Thoracic aorta (tissue), 2 donors: ENCODE measurements at regions not wholly inside any gene's neighbourhood (a gene's known extent, or its start where the extent isn't known, plus 50 kb on each side); places are given as distances from the start of the nearest gene placed in this dataset.

Experiments
- ATAC-seq: fragments of 150-250 bp; one replicate; pipeline ENCODE4 v1.8.0; 2017; ENCODE audit warnings: low read depth; ENCODE audit not compliant: insufficient number of reproducible peaks, low FRiP score
- DNase-seq: peaks from one replicate; pipeline ENCODE4 v3.0.0-alpha.2; 2020; ENCODE audit warnings: low spot score
- H3K27ac ChIP-seq, 2 donors: fragments of 200-600 bp; sonication (generic); 1 replicate in 1 of 2; 2 replicates in 1 of 2; pipeline ENCODE4 v1.5.1; 2016; ENCODE audit warnings: mild to moderate bottlenecking in 2 of 2, moderate library complexity in 2 of 2
- H3K27me3 ChIP-seq: fragments of 200-600 bp; sonication (generic); replicated peaks from 2 replicates; pipeline ENCODE4 v1.6.0; 2016; ENCODE audit warnings: mild to moderate bottlenecking; ENCODE audit not compliant: insufficient read depth
- H3K36me3 ChIP-seq: fragments of 200-600 bp; sonication (generic); one replicate; pipeline ENCODE4 v1.5.1; 2016
- H3K4me1 ChIP-seq, 2 donors: fragments of 200-600 bp; sonication (generic); 1 replicate in 1 of 2; 2 replicates in 1 of 2; pipeline versions ENCODE4 v1.5.1 to v1.6.0; 2016; ENCODE audit warnings: low read depth in 2 of 2, mild to moderate bottlenecking in 1 of 2; ENCODE audit not compliant: control insufficient read depth in 1 of 2
- H3K4me3 ChIP-seq: fragments of 200-600 bp; sonication (generic); 2 replicates; pipeline ENCODE4 v1.5.1; 2016; ENCODE audit warnings: mild to moderate bottlenecking
- H3K9me3 ChIP-seq: fragments of 200-600 bp; sonication (generic); 2 replicates; pipeline ENCODE4 v1.5.1; 2016
- TF ChIP-seq, protein P1 (sequence below): fragments of 200-600 bp; sonication (generic); IDR thresholded peaks from one replicate; pipeline ENCODE4 v1.5.1; 2019; ENCODE audit warnings: antibody characterized with exemption

- no peak for DNase-seq
- H3K4me3 ChIP-seq = no peak overlapping the region
- TF ChIP-seq, protein P1, sequence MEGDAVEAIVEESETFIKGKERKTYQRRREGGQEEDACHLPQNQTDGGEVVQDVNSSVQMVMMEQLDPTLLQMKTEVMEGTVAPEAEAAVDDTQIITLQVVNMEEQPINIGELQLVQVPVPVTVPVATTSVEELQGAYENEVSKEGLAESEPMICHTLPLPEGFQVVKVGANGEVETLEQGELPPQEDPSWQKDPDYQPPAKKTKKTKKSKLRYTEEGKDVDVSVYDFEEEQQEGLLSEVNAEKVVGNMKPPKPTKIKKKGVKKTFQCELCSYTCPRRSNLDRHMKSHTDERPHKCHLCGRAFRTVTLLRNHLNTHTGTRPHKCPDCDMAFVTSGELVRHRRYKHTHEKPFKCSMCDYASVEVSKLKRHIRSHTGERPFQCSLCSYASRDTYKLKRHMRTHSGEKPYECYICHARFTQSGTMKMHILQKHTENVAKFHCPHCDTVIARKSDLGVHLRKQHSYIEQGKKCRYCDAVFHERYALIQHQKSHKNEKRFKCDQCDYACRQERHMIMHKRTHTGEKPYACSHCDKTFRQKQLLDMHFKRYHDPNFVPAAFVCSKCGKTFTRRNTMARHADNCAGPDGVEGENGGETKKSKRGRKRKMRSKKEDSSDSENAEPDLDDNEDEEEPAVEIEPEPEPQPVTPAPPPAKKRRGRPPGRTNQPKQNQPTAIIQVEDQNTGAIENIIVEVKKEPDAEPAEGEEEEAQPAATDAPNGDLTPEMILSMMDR = no peak
- no peaks in the 10 kb centered on the region for H3K4me1 ChIP-seq
- H3K36me3 ChIP-seq = no peaks in the 10 kb centered on the region
- no peak for ATAC-seq
- no peaks in the 10 kb centered on the region for H3K9me3 ChIP-seq
- H3K27me3 ChIP-seq = no peaks in the 10 kb centered on the region
- H3K27ac ChIP-seq = no peak overlapping the region
Measured at GRCh38 chr14:34373191-34373590, 88.8 kb downstream of the SPTSSA start.

- Histone ChIP-seq H3K4me1 (no peaks in the 10 kb centered on the region), H3K36me3 (no peaks in the 10 kb centered on the region), H3K27me3 (no peaks in the 10 kb centered on the region), H3K4me3 (no peak overlapping the region), H3K9me3 (no peaks in the 10 kb centered on the region), H3K27ac (no peak overlapping the region)
- TF ChIP-seq, protein P1 = no peak
- DNase-seq = no peak
- ATAC-seq = no peak
Measured at GRCh38 chr14:34372786-34373185, 89.3 kb downstream of the SPTSSA start.

- H3K4me3 ChIP-seq = no peak overlapping the region
- no peaks in the 10 kb centered on the region for H3K4me1 ChIP-seq
- H3K9me3 ChIP-seq = no peaks in the 10 kb centered on the region
- H3K36me3 ChIP-seq = no peaks in the 10 kb centered on the region
- TF ChIP-seq, protein P1 = no peak
- no peak overlapping the region for H3K27ac ChIP-seq
- no peaks in the 10 kb centered on the region for H3K27me3 ChIP-seq
- DNase-seq = no peak
- no peak for ATAC-seq
Measured at GRCh38 chr14:34369648-34370030, 92.4 kb downstream of the SPTSSA start.

- H3K27ac ChIP-seq = no peak overlapping the region
- ATAC-seq (no peak), DNase-seq (no peak)
- no peaks in the 10 kb centered on the region for H3K36me3 ChIP-seq
- no peak overlapping the region for H3K4me3 ChIP-seq
- no peaks in the 10 kb centered on the region for H3K9me3 ChIP-seq
- H3K27me3 ChIP-seq = no peaks in the 10 kb centered on the region
- TF ChIP-seq, protein P1 = no peak
- no peaks in the 10 kb centered on the region for H3K4me1 ChIP-seq
Measured at GRCh38 chr14:34368971-34369647, 92.9 kb downstream of the SPTSSA start.

GRCh38 chr14:34368115-34368970 lies 93.7 kb downstream of the SPTSSA start:
- H3K4me1 ChIP-seq = no peaks in the 10 kb centered on the region
- TF ChIP-seq, protein P1 = no peak
- no peak overlapping the region for H3K27ac ChIP-seq
- no peak overlapping the region for H3K4me3 ChIP-seq
- ATAC-seq (no peak), DNase-seq (no peak)
- H3K36me3 ChIP-seq = no peaks in the 10 kb centered on the region
- no peaks in the 10 kb centered on the region for H3K9me3 ChIP-seq
- no peaks in the 10 kb centered on the region for H3K27me3 ChIP-seq
